ENCODE measurements at regions not wholly inside any gene's neighbourhood (a gene's known extent, or its start where the extent isn't known, plus 50 kb on each side); places are given as distances from the start of the nearest gene placed in this dataset.

GRCh38 chr18:61091379-61091778, 241.9 kb upstream of the CDH20 start:
- TF ChIP-seq POLR2AphosphoS5 (IDR thresholded peaks at IDR 0.05; ENCODE audit: insufficient read depth in 1 of 2, low read depth in 1 of 2) (no peak), POLR2A (IDR thresholded peaks at IDR 0.05) (no peak), CTCF (IDR thresholded peaks at IDR 0.05) (no peak)
